Spleen (tissue), 7 donors: ENCODE measurements at regions not wholly inside any gene's neighbourhood (a gene's known extent, or its start where the extent isn't known, plus 50 kb on each side); places are given as distances from the start of the nearest gene placed in this dataset.

Experiments
- CTCF ChIP-seq, 11 experiments: fragments of 200-600 bp in 7 of 11; fragments of 450-650 bp in 4 of 11; sonication (generic) in 4 of 11; IDR thresholded peaks in 8 of 11; conservative IDR thresholded peaks in 3 of 11; 1 replicate in 7 of 11; 2 replicates in 4 of 11; pipeline versions ENCODE4 v1.4.0 to v1.8.0; 2016 to 2021; ENCODE audit warnings: antibody characterized with exemption in 11 of 11, inconsistent platforms in 4 of 11, mild to moderate bottlenecking in 1 of 11
- POLR2AphosphoS5 ChIP-seq, 3 donors: sonication (generic); formaldehyde crosslinking; IDR thresholded peaks; one replicate each; pipeline ENCODE4 v1.5.1; 2017; ENCODE audit warnings: antibody characterized with exemption in 3 of 3
- donor health status: DM: no; HTN: no; CAD: no; lungs with moderate emphysema.
- donor health status: DM: no; HTN: no; CAD: no.
- donor health status: DM: no; HTN: no; CAD: no.

DNA sequence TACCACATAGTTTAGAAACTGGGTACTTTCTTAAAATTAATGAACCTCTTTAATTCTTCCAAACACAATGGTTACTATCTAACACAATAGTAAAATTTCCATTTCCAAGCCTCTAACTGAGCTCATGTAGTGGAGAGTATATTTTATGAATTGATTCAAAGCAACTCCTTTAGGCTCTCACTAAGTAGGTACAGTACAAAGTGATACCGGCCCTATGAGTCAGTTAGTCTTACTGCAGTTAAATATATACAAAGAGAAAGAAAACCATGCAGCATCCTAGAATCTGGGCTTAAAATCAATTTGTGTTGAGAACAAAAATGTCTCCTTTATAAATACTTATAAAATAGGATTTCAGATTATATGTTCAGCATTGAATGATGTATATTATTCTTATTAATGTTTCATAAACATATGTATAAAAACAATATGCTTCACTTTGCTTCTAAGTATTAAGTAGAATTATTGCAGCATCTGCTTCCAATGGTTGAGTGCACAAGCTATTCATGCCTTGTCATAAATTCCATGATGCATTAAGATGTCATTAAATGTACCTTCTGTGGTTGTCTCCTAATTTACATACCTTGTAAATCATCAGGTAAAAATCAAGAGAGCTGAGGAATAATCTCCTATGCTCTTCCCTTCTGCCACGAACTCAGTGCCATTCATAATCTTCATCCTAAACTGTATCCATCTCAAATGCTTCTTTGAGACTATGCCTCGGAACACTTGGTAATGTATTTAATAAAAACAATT lies 1037.8 kb downstream of the STPG2 start:
- no peak for TF ChIP-seq CTCF (IDR thresholded peaks at IDR 0.05 in 8 of 11, conservative IDR thresholded peaks at IDR 0.05 in 3 of 11)
- TF ChIP-seq POLR2AphosphoS5 (IDR thresholded peaks at IDR 0.05): no peak
